ENCODE measurements at regions not wholly inside any gene's neighbourhood (a gene's known extent, or its start where the extent isn't known, plus 50 kb on each side); places are given as distances from the start of the nearest gene placed in this dataset.

DNA sequence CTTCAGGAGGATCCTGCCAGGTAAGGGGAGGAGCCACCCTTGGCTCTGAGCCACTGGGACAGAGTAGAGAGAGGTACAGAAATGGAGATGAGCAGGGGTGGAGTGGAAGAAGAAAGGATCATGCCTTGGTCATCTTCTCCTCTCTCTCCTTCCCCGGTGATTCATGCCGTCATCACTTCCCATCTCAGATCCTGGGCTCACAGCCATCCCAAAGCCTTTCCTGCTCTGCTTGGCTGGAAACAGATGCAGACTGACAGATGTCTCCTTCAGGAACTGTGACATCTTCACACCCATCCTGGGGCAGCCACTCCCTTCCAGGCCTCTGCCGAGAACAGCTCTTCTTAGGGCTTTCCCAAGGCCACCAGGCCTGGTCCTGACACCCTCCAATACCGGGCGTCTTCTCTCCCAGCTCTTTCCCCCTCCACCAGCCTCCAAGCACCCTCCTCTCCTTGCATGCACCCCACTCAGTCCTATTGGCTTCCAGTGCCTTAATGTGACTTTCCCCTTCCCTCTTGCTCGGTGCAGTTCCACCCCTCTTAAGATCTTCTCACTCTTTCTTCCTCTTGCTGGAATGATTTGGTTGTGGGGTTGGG is 58.3 kb upstream of the TNP1 start:
- DNase-seq, result no peak

DNA sequence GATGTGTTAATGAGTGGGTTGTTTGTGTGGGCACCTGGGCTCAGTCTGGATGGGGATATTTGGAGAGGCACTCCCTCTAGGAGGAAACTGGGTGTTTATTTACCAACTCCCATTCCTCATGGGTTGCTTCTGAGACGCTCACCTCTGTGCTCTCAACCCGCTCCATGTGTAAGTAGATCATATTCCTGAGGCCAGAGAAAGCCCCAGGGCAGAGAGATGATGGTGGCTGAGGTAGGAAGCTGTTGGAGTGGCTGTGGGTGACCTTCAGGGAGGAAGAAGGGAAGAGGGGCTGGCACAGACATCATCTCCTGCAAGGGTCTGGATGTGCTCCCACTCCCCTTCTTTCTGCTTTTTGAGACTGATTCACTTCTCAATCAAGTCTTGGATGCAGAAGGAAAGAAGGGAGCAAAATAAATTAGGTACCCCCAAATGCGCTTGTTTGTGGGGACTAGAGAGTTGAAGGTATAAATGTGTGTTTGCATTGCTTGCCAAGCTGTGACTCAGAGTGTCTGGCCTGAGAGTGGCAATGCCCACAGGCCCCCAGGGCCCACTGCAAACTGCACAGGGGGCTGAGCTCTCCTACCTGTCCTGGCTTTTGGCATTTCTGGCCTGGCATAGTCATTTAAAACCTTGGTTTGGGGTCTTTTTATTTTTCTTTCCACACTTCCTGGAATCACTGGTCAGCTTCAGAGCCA is 57.2 kb upstream of the TNP1 start:
- DNase-seq, result no peak

DNA sequence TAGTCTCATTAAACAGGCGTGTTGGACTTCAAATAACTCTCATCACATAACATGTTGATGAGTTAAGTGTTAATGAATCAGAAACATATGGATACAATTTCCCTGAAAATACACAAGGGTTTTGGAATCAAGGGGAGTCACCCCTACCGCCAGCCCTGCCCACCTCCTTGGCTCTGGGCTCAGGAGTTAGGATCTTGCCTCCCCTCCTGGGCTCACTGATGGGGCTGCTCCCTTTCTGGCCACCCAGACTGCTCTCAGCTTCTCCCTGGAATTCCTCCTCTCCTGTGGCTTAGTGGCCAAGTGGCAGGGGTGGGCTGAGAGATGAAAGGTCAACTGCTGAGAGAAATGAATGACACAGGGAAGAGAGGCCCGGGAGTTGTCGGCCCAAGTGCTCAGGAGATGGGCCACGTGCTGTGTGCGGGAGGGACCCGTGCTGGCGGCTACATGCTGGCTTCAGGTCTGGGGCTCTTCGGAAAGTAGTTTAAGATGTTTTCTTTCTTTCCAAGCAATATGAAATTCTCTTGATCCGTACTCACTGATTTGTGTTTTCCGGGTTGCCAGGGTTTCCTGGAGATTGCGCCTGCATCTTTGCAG is 55.8 kb upstream of the TNP1 start:
- no peak for DNase-seq

GRCh38 chr2:216914491-216914890 is 54.6 kb upstream of the TNP1 start:
- DNase-seq, result no peak

GRCh38 chr2:216911886-216912285 is 52.0 kb upstream of the TNP1 start:
- no peak for DNase-seq

DNA sequence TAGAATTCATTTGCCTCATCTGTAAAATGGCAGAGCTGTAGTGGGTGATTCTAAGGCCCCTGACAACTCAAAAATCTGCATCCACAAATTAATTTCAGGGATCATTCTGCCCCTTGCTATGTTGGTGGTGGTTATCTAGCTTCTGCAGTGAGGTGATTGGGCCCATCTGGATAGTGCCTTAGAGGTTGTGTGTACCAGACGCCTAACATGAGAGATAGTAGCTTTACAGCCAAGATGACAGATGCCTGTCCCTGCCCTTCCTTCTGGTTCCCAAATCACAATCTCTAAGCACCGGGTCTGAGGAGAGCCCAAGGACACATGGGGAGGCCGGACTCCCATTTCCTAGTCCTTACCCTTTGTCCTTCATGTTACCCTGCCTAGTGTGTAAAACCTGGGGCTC is 51.1 kb upstream of the TNP1 start:
- DNase-seq, result no peak

- no peak for DNase-seq
Measured at GRCh38 chr2:216909541-216910210, 49.8 kb upstream of the TNP1 start.

Data from stimulated activated CD4-positive, alpha-beta T cell treated with anti-CD3 and anti-CD28 coated beads, Interleukin-15, amount 100 ng/mL, for 24 hours (primary cell).